ENCODE measurements at regions not wholly inside any gene's neighbourhood (a gene's known extent, or its start where the extent isn't known, plus 50 kb on each side); places are given as distances from the start of the nearest gene placed in this dataset.
"Not testable (repeated sequence)": the region's sequence is repeated elsewhere in the genome, so short reads cannot be mapped to it uniquely, and the experiment has no call there.

GRCh38 chr10:38451306-38451967, 357.3 kb downstream of the ZNF37A start:
- not testable (repeated sequence) for TF ChIP-seq CTCF (IDR thresholded peaks at IDR 0.05; ENCODE audit: poor library complexity); EZH2 (IDR thresholded peaks at IDR 0.05; ENCODE audit: borderline replicate concordance); EZH2phosphoT487 (IDR thresholded peaks at IDR 0.05; ENCODE audit: low read depth, severe bottlenecking, unreplicated experiment)

Measured in hepatocyte (in vitro differentiated cells).